Breast epithelium (tissue), 3 donors: ENCODE measurements at regions not wholly inside any gene's neighbourhood (a gene's known extent, or its start where the extent isn't known, plus 50 kb on each side); places are given as distances from the start of the nearest gene placed in this dataset.

ENCODE experiments used
- CTCF ChIP-seq, 3 donors: fragments of 450-650 bp; IDR thresholded peaks; one replicate each; pipeline ENCODE4 v1.5.1; 2016 to 2017; ENCODE audit warnings: antibody characterized with exemption in 3 of 3, mild to moderate bottlenecking in 3 of 3, moderate library complexity in 3 of 3
- POLR2A ChIP-seq: fragments of 450-650 bp; IDR thresholded peaks from one replicate; pipeline ENCODE4 v1.6.1; 2016; ENCODE audit warnings: antibody characterized with exemption, mild to moderate bottlenecking, moderate library complexity
- POLR2AphosphoS5 ChIP-seq, 3 donors: sonication (generic); formaldehyde crosslinking; IDR thresholded peaks; one replicate each; pipeline ENCODE4 v1.6.1; 2017; ENCODE audit warnings: antibody characterized with exemption in 3 of 3

DNA sequence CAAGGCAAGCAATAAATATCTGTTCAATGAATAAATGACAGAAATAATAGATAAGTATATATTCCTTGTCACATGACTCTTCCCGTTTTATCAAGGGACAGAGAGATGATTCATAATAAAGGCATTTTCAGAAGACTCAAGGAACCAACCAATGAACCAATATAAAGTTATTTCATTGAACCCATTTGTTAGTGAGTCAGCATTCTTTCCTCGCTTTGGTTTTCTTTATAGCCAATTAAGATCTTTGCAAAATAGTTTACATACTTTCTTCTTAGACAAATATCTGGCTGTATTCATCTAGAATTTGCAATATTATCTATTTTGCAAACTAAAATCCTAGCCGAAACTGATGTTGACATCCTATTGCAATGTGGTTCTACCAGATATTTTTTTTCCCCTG lies 269.4 kb downstream of the IL15 start:
- TF ChIP-seq CTCF (IDR thresholded peaks at IDR 0.05) (no peak), POLR2AphosphoS5 (IDR thresholded peaks at IDR 0.05) (no peak), POLR2A (no peak)
